Cardiac fibroblast (primary cell): ENCODE measurements at regions not wholly inside any gene's neighbourhood (a gene's known extent, or its start where the extent isn't known, plus 50 kb on each side); places are given as distances from the start of the nearest gene placed in this dataset.
A peak's percentile ranks its signal among the peaks of the same experiment; 100 is the strongest.

ENCODE experiments used
- DNase-seq, 2 donors: peaks; one replicate each; pipeline versions ENCODE4 v3.0.0 to v3.0.0-alpha.2; 2010; ENCODE audit warnings: low read depth in 2 of 2
- H3K4me3 ChIP-seq, 2 donors: replicated peaks in 1 of 2; 1 replicate in 1 of 2; 2 replicates in 1 of 2; pipeline ENCODE4 v1.5.1; 2011; ENCODE audit warnings: low read depth in 2 of 2, low read length in 2 of 2, mild to moderate bottlenecking in 2 of 2, moderate library complexity in 1 of 2
- TF ChIP-seq, protein P1 (sequence below): IDR thresholded peaks from one replicate; pipeline ENCODE4 v1.5.1; 2011; ENCODE audit warnings: low read depth, mild to moderate bottlenecking, low read length, inconsistent platforms

DNA sequence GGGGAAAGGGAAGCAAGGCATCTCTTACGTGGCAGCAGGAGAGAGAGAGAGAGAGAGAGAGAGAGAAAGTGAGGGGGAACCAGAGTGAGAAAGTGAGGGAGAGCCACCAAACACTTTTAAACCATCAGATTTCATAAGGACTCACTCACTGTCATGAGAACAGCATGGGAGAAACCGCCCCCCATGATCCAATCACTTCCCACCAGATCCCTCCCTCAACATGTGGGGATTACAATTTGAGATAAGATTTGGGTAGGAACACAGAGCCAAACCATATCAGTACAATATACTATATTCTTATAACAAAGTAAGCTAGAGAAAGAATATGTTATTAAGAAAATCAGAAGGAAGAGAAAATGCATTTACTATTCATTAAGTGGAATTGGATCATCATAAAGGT, 53.7 kb upstream of the PLXNC1 start:
- TF ChIP-seq, protein P1, sequence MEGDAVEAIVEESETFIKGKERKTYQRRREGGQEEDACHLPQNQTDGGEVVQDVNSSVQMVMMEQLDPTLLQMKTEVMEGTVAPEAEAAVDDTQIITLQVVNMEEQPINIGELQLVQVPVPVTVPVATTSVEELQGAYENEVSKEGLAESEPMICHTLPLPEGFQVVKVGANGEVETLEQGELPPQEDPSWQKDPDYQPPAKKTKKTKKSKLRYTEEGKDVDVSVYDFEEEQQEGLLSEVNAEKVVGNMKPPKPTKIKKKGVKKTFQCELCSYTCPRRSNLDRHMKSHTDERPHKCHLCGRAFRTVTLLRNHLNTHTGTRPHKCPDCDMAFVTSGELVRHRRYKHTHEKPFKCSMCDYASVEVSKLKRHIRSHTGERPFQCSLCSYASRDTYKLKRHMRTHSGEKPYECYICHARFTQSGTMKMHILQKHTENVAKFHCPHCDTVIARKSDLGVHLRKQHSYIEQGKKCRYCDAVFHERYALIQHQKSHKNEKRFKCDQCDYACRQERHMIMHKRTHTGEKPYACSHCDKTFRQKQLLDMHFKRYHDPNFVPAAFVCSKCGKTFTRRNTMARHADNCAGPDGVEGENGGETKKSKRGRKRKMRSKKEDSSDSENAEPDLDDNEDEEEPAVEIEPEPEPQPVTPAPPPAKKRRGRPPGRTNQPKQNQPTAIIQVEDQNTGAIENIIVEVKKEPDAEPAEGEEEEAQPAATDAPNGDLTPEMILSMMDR = no peak
- no peak for DNase-seq
- H3K4me3 ChIP-seq = no peak overlapping the region

DNA sequence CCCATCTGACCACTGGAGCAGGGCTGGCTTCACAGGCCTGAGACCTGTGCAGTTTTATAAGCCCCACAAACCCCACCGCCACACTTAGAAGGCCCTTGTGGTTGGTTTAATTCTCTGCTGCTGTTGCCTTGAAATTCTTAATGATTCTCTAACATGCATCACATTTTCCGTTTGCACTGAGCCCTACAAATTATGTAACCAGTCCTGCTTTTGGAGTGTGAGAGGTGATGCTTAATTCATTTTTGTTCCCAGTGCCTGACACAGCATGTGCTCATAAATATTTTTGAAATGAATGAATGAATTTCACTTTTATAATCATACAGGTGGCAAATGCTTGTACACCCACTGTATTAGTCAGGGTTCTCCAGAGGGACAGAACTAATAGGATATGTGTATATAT, 52.8 kb upstream of the PLXNC1 start:
- TF ChIP-seq, protein P1 = no peak
- H3K4me3 ChIP-seq = no peak overlapping the region
- no peak for DNase-seq

DNA sequence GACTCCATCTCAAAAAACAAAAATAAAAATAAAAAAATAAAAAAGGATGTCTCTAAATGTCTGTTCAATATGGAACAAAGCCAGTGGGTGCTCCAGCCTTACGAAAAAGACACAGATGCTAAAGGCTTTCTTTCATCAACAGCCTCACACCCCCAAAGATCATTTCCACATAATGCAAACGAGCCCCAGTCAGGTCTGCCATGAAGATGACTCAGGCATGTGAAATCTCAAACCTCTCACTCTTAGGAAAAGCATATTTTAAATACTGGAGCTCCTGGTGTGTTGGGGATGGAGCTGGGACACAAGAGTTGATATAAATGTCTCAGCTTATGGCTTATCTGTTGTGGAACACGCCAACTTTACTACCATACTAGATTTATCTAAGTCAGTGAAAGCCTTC, 49.9 kb upstream of the PLXNC1 start:
- no peak overlapping the region for H3K4me3 ChIP-seq
- TF ChIP-seq, protein P1 = no peak
- DNase-seq = peak; percentile 80 to 84
